A549 (cell line): ENCODE measurements at regions not wholly inside any gene's neighbourhood (a gene's known extent, or its start where the extent isn't known, plus 50 kb on each side); places are given as distances from the start of the nearest gene placed in this dataset.
A peak's percentile ranks its signal among the peaks of the same experiment; 100 is the strongest.

ENCODE experiments used
- ATAC-seq, 2 experiments: fragments of 200-7000 bp in 1 of 2; fragments of >200 bp in 1 of 2; cut with Nextera tagmentation in 1 of 2; cut with Tn5 transposase in 1 of 2; 3 replicates each; pipeline versions ENCODE4 v1.8.0 to v1.9.1; 2018 to 2020; ENCODE audit warnings: mild to moderate bottlenecking in 1 of 2, moderate library complexity in 1 of 2
- CTCF ChIA-PET: fragments of 300-600 bp; sonication (Branson Sonifier 250); formaldehyde crosslinking; extraction: SDS; loops from one replicate; lab custom pipeline; 2021; ENCODE audit warnings: antibody characterized with exemption, inconsistent platforms; lab: Yijun Ruan, JAX
- POLR2A ChIA-PET: fragments of 350-600 bp; formaldehyde crosslinking; extraction: SDS; loops from one replicate; lab custom pipeline; 2021; ENCODE audit warnings: antibody characterized with exemption, inconsistent platforms; lab: Yijun Ruan, JAX
- DNase-seq, 2 experiments: peaks; one replicate each; pipeline versions ENCODE4 v3.0.0 to v3.0.0-alpha.2; 2011 to 2016; ENCODE audit warnings: low read depth in 1 of 2, low spot score in 1 of 2
- FAIRE-seq: peaks from 2 replicates; lab custom pipeline; 2011; peaks lifted over from hg19 to GRCh38; lab: Jason Lieb, UNC
- H3K27ac ChIP-seq, 2 experiments: fragments of >200 bp; sonication (Bioruptor Twin); formaldehyde crosslinking; 3 replicates each; pipeline ENCODE4 v1.5.1; 2016 to 2017
- H3K4me1 ChIP-seq: fragments of >200 bp; sonication (Bioruptor Twin); formaldehyde crosslinking; 3 replicates; pipeline ENCODE4 v1.6.1; 2016
- H3K4me2 ChIP-seq: fragments of >200 bp; sonication (Bioruptor Twin); formaldehyde crosslinking; 3 replicates; pipeline ENCODE4 v1.6.1; 2016
- H3K4me3 ChIP-seq: fragments of >200 bp; sonication (Bioruptor Twin); formaldehyde crosslinking; 3 replicates; pipeline ENCODE4 v1.5.1; 2016
- H3K9me3 ChIP-seq: fragments of >200 bp; sonication (Bioruptor Twin); formaldehyde crosslinking; 3 replicates; pipeline ENCODE4 v1.6.1; 2016
- BHLHE40 ChIP-seq: IDR thresholded peaks from 2 replicates; pipeline ENCODE4 v1.6.1; 2012; ENCODE audit warnings: low read depth, low read length, inconsistent platforms
- CEBPB ChIP-seq, 2 experiments: fragments of >200 bp in 1 of 2; sonication (Bioruptor Twin) in 1 of 2; formaldehyde crosslinking in 1 of 2; IDR thresholded peaks; 2 replicates each; pipeline ENCODE4 v1.6.1; 2012 to 2016
- CHD4 ChIP-seq: fragments of 200-600 bp; sonication (generic); IDR thresholded peaks from 2 replicates; pipeline ENCODE4 v1.6.1; 2016; ENCODE audit warnings: antibody characterized with exemption, mild to moderate bottlenecking, borderline replicate concordance
- EHF ChIP-seq: fragments of 250-450 bp; sonication (Bioruptor Pico); IDR thresholded peaks from 2 replicates; pipeline ENCODE4 v1.5.0; 2020; ENCODE audit warnings: mild to moderate bottlenecking
- ELK1 ChIP-seq: fragments of 150-350 bp; IDR thresholded peaks from 2 replicates; pipeline ENCODE4 v1.6.1; 2014; ENCODE audit warnings: low read depth, mild to moderate bottlenecking, low read length
- EP300 ChIP-seq, 2 experiments: fragments of >200 bp; sonication (Bioruptor Twin); formaldehyde crosslinking; IDR thresholded peaks; 2 replicates in 1 of 2; 3 replicates in 1 of 2; pipeline ENCODE4 v1.6.1; 2016 to 2017
- FOSB ChIP-seq: fragments of 250-450 bp; sonication (Bioruptor Pico); IDR thresholded peaks from 2 replicates; pipeline ENCODE4 v1.5.0; 2020; ENCODE audit warnings: mild to moderate bottlenecking, moderate library complexity
- FOSL2 ChIP-seq, 2 experiments: fragments of 450-650 bp in 1 of 2; fragments of >200 bp in 1 of 2; sonication (Bioruptor Twin) in 1 of 2; formaldehyde crosslinking; IDR thresholded peaks; 2 replicates each; pipeline versions ENCODE4 v1.5.0 to v1.6.1; 2016 to 2020; ENCODE audit warnings: mild to moderate bottlenecking in 1 of 2, moderate library complexity in 1 of 2
- FOXS1 ChIP-seq: fragments of 250-450 bp; sonication (Bioruptor Pico); IDR thresholded peaks from 2 replicates; pipeline ENCODE4 v1.5.0; 2020; ENCODE audit warnings: mild to moderate bottlenecking, moderate library complexity
- HDAC2 ChIP-seq: fragments of 200-600 bp; sonication (generic); IDR thresholded peaks from 2 replicates; pipeline ENCODE4 v1.6.1; 2016
- HES2 ChIP-seq: fragments of >200 bp; sonication (Bioruptor Twin); formaldehyde crosslinking; IDR thresholded peaks from 2 replicates; pipeline ENCODE4 v1.6.1; 2016
- HOXA7 ChIP-seq: fragments of 250-450 bp; sonication (Bioruptor Pico); IDR thresholded peaks from 2 replicates; pipeline ENCODE4 v1.5.0; 2020; ENCODE audit warnings: mild to moderate bottlenecking, moderate library complexity
- HOXB13 ChIP-seq: fragments of 250-450 bp; sonication (Bioruptor Pico); IDR thresholded peaks from 2 replicates; pipeline ENCODE4 v1.5.0; 2020; ENCODE audit warnings: low read depth, mild to moderate bottlenecking, moderate library complexity
- HOXB5 ChIP-seq: fragments of 250-450 bp; sonication (Bioruptor Pico); IDR thresholded peaks from 2 replicates; pipeline ENCODE4 v1.5.0; 2020; ENCODE audit warnings: mild to moderate bottlenecking, moderate library complexity
- JUN ChIP-seq, 2 experiments: fragments of >200 bp; sonication (Bioruptor Twin); formaldehyde crosslinking; IDR thresholded peaks; 2 replicates in 1 of 2; 3 replicates in 1 of 2; pipeline ENCODE4 v1.6.1; 2016 to 2017
- JUNB ChIP-seq: fragments of >200 bp; sonication (Bioruptor Twin); formaldehyde crosslinking; IDR thresholded peaks from 2 replicates; pipeline ENCODE4 v1.6.1; 2016
- KDM1A ChIP-seq: fragments of 200-600 bp; sonication (generic); IDR thresholded peaks from 2 replicates; pipeline ENCODE4 v1.6.1; 2016; ENCODE audit warnings: low read depth, mild to moderate bottlenecking
- MAFK ChIP-seq: fragments of 450-650 bp; IDR thresholded peaks from 2 replicates; pipeline ENCODE4 v1.6.1; 2014; ENCODE audit not compliant: partially characterized antibody
- MAX ChIP-seq: IDR thresholded peaks from 2 replicates; pipeline ENCODE4 v1.6.1; 2012
- MAZ ChIP-seq: fragments of 150-350 bp; IDR thresholded peaks from 2 replicates; pipeline ENCODE4 v1.6.1; 2014; ENCODE audit warnings: antibody characterized with exemption, low read depth, low read length, borderline replicate concordance
- MYC ChIP-seq: IDR thresholded peaks from 2 replicates; pipeline ENCODE4 v1.6.1; 2012; ENCODE audit warnings: mild to moderate bottlenecking, inconsistent platforms, low read length, improper control_type of control experiment, borderline replicate concordance
- NPAS2 ChIP-seq: fragments of 250-450 bp; sonication (Bioruptor Pico); IDR thresholded peaks from 2 replicates; pipeline ENCODE4 v1.8.0; 2022; ENCODE audit warnings: mild to moderate bottlenecking, moderate library complexity, borderline replicate concordance
- PHF8 ChIP-seq: fragments of 200-600 bp; sonication (generic); IDR thresholded peaks from 2 replicates; pipeline ENCODE4 v1.6.1; 2016; ENCODE audit warnings: low read depth, mild to moderate bottlenecking, antibody characterized with exemption, moderate library complexity, borderline replicate concordance
- POLR2A ChIP-seq: IDR thresholded peaks from 2 replicates; pipeline ENCODE4 v1.6.1; 2012; ENCODE audit warnings: mild to moderate bottlenecking, low read length
- RARB ChIP-seq: fragments of 250-450 bp; sonication (Bioruptor Pico); IDR thresholded peaks from 2 replicates; pipeline ENCODE4 v1.8.0; 2021; ENCODE audit warnings: mild to moderate bottlenecking, moderate library complexity
- RCOR1 ChIP-seq: fragments of 150-350 bp; IDR thresholded peaks from 2 replicates; pipeline ENCODE4 v1.6.1; 2014; ENCODE audit warnings: antibody characterized with exemption, low read length, low read depth
- REST ChIP-seq: fragments of 200-600 bp; sonication (generic); IDR thresholded peaks from 2 replicates; pipeline ENCODE4 v1.6.1; 2016; ENCODE audit warnings: antibody characterized with exemption, mild to moderate bottlenecking, moderate library complexity
- RNF2 ChIP-seq: fragments of 200-600 bp; sonication (generic); IDR thresholded peaks from 2 replicates; pipeline ENCODE4 v1.6.1; 2016; ENCODE audit warnings: low read depth, mild to moderate bottlenecking, antibody characterized with exemption, moderate library complexity, borderline replicate concordance
- TP53 ChIP-seq: fragments of 250-450 bp; sonication (Bioruptor Pico); IDR thresholded peaks from 2 replicates; pipeline ENCODE4 v1.5.0; 2021; ENCODE audit warnings: mild to moderate bottlenecking, moderate library complexity
- ZFP36 ChIP-seq: fragments of 450-650 bp; IDR thresholded peaks from 2 replicates; pipeline ENCODE4 v1.6.1; 2014; ENCODE audit warnings: borderline replicate concordance; ENCODE audit not compliant: partially characterized antibody
- ZNF302 ChIP-seq: fragments of 250-450 bp; sonication (Bioruptor Pico); IDR thresholded peaks from 2 replicates; pipeline ENCODE4 v1.9.0; 2021; ENCODE audit warnings: inconsistent platforms, mild to moderate bottlenecking, moderate library complexity
- WGBS: methylation state at CpG from one replicate; pipeline ENCODE4 v1.1.6; 2017; ENCODE audit errors: missing lambda C conversion rate; 5-methylcytosine and 5-hydroxymethylcytosine counted together

GRCh38 chr9:86695910-86696424 lies 251.3 kb downstream of the GAS1 start:
- Histone ChIP-seq H3K27ac (no peak overlapping the region), H3K9me3 (no peaks in the 10 kb centered on the region), H3K4me2 (no peak overlapping the region), H3K4me1 (no peaks in the 10 kb centered on the region), H3K4me3 (no peak overlapping the region)
- 49% methylated on average over 3 of the region's 3 CpGs for WGBS
- DNase-seq (no peak), ATAC-seq (no peak), FAIRE-seq (no peak)
- ChIA-PET CTCF (interaction anchor here (1.5 kb wide), 1 partner anchor 10 kb away, joined by 5 read pairs; no protein-coding TSS in a partner anchor), POLR2A (no interaction called here)
- no peak for TF ChIP-seq MAX
- peak; percentile 46 for TF ChIP-seq MAFK
- TF ChIP-seq EP300 (IDR thresholded peaks at IDR 0.05) = no peak

- no peak for FAIRE-seq
- Histone ChIP-seq H3K9me3 (no peaks in the 10 kb centered on the region), H3K27ac (no peak overlapping the region), H3K4me2 (no peak overlapping the region), H3K4me1 (no peaks in the 10 kb centered on the region)
- DNase-seq = no peak
- CTCF ChIA-PET = no interaction called here
- TF ChIP-seq FOSB (no peak), FOSL2 (IDR thresholded peaks at IDR 0.05) (no peak), FOSL2 (CRISPR knock-in tag; IDR thresholded peaks at IDR 0.05) (no peak), REST (no peak), ZNF302 (CRISPR knock-in tag) (no peak), KDM1A (no peak), CEBPB (IDR thresholded peaks at IDR 0.05) (no peak), ELK1 (no peak), POLR2A (no peak), RNF2 (no peak), MAZ (no peak), HOXA7 (CRISPR knock-in tag) (no peak), HES2 (no peak), BHLHE40 (no peak), HOXB13 (no peak), EP300 (IDR thresholded peaks at IDR 0.05) (no peak)
- TF ChIP-seq, all 56 proteins: peak for 0
- ATAC-seq = no peak
- POLR2A ChIA-PET = no interaction called here
- no peak overlapping the region for H3K4me3 ChIP-seq
These were observed 257.3 kb downstream of the GAS1 start for GRCh38 chr9:86690034-86690433.

GRCh38 chr9:86687788-86688187 lies 259.5 kb downstream of the GAS1 start:
- WGBS = 33% methylated on average over 3 of the region's 3 CpGs
- no peak overlapping the region for H3K27ac ChIP-seq
- CTCF ChIA-PET = no interaction called here
- no peak overlapping the region for H3K4me2 ChIP-seq
- DNase-seq (no peak), ATAC-seq (no peak), FAIRE-seq (no peak)
- POLR2A ChIA-PET = no interaction called here
- H3K4me1 ChIP-seq = no peaks in the 10 kb centered on the region
- H3K4me3 ChIP-seq = no peak overlapping the region
- H3K9me3 ChIP-seq = no peaks in the 10 kb centered on the region
- TF ChIP-seq JUN (IDR thresholded peaks at IDR 0.05) (no peak), MAX (no peak), EHF (no peak), FOSB (no peak), PHF8 (no peak), RARB (no peak), NPAS2 (CRISPR knock-in tag) (no peak), KDM1A (no peak), RCOR1 (no peak), JUNB (no peak), HOXB5 (CRISPR knock-in tag) (no peak), HDAC2 (no peak), ZFP36 (no peak), CHD4 (no peak), FOXS1 (CRISPR knock-in tag) (no peak), MYC (no peak), CEBPB (IDR thresholded peaks at IDR 0.05) (no peak), TP53 (CRISPR knock-in tag) (no peak)
